SU-DHL-6 (cell line): ENCODE measurements at regions not wholly inside any gene's neighbourhood (a gene's known extent, or its start where the extent isn't known, plus 50 kb on each side); places are given as distances from the start of the nearest gene placed in this dataset.

Experiments
- EZH2phosphoT487 ChIP-seq: fragments of 200-600 bp; sonication (generic), shearing (Covaris generic); conservative IDR thresholded peaks from 2 replicates; pipeline ENCODE4 v1.6.1; 2018; ENCODE audit warnings: mild to moderate bottlenecking, antibody characterized with exemption, low read length, moderate library complexity, mixed read lengths
- TF ChIP-seq, protein P1 (sequence below): fragments of 200-600 bp; sonication (generic); IDR thresholded peaks from one replicate; pipeline ENCODE4 v1.5.1; 2017; ENCODE audit warnings: antibody characterized with exemption, mild to moderate bottlenecking, low read length, moderate library complexity; ENCODE audit not compliant: insufficient read depth, poor library complexity, severe bottlenecking

DNA sequence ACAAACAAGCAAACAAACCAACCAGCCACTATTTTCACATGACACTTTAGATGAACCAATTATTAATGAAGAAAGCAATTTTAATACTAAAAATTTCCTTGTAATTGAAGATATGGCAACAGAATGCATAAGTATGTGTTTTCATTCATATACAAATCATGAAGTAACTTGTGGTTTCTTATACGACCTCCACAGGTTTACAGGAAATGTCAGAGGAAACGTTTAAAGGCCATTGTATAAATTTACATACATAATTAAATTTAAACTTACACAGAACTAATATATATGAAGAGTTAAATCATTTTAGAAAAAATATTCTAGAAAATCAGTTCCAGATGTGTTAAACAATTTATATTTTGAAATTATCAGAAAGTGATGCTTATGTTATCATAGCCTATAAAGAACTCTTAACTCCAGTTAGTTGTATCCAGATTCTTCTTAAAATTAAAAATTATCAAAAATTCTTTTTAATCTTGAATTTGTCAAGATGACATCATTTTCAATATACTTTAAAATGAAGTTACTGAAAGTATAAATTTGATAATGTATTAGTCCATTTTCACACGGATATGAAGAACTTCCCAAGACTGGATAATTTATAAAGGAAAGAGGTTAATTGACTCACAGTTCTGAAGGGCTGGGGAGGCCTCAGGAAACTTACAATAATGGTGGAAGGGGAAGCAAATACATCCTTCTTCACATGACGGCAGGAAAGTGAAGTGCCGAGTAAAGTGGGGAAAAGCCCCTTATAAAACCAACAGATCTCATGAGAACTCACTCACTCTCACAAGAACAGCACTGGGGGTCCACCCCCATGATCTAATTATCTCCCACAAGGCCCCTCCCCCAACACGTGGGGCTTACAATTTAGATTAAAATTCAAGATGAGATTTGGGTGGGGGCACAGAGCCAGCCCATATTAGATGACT lies 192.0 kb downstream of the PIK3R1 start:
- TF ChIP-seq, protein P1, sequence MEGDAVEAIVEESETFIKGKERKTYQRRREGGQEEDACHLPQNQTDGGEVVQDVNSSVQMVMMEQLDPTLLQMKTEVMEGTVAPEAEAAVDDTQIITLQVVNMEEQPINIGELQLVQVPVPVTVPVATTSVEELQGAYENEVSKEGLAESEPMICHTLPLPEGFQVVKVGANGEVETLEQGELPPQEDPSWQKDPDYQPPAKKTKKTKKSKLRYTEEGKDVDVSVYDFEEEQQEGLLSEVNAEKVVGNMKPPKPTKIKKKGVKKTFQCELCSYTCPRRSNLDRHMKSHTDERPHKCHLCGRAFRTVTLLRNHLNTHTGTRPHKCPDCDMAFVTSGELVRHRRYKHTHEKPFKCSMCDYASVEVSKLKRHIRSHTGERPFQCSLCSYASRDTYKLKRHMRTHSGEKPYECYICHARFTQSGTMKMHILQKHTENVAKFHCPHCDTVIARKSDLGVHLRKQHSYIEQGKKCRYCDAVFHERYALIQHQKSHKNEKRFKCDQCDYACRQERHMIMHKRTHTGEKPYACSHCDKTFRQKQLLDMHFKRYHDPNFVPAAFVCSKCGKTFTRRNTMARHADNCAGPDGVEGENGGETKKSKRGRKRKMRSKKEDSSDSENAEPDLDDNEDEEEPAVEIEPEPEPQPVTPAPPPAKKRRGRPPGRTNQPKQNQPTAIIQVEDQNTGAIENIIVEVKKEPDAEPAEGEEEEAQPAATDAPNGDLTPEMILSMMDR: no peak
- no peak for TF ChIP-seq EZH2phosphoT487
